ENCODE measurements at regions not wholly inside any gene's neighbourhood (a gene's known extent, or its start where the extent isn't known, plus 50 kb on each side); places are given as distances from the start of the nearest gene placed in this dataset.
A peak's percentile ranks its signal among the peaks of the same experiment; 100 is the strongest.

DNA sequence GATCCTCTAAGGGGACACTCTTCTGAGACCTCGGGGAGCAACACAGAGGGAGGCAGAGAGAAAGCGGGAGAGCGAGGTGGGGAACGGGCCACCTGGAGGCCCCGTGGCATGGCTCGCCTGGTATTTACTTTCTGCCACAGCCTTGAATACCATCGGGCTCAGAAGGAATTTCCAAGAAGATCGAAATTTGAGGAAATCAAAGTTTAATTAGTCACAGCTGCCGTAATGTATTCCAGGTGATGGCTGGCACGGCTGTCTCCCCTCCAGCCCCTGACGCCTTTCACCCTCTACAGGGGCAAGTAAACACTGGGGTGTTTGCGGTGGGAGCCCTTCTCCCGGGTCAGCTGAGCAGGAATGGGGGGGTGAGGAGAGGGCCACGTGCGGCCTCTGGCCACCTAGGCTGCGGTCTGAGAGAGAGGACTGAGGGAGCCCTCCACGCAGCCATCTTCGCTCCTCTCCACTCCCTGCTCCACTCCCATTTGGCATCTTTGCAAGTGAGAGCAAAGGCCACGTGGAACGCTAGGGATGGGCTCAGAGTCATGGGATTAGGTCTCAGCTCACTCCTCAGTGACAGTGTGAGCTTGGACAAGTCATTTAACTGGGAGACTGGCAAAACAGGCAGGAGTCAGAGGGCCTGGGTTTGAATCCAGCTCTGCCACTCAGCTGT, 125.2 kb downstream of the SYF2 start:
- DNase-seq (ENCODE audit: low read depth in 4 of 4, low spot score in 3 of 4) = no peak

- DNase-seq (ENCODE audit: low read depth in 4 of 4, low spot score in 3 of 4) = no peak
Measured at GRCh38 chr1:25106352-25106751, 126.0 kb downstream of the SYF2 start.

DNA sequence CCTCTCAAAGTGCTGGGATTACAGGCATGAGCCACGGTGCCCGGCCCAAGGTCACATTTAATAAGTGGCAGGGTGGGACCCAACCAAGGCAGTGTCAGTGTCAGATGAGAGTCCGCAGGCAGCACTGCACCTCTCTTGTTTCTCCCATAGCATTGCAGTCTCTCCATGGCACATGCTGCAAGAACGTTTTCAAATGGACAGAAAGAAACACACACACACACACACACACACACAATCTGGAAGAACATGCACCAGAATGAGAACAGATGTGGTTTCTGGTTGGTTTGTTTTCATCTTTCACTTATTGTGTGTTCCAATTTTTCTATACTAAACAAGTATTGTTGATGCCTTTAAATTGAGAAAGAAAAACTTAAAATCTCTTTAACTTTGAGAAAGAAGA, 126.5 kb downstream of the SYF2 start:
- DNase-seq (ENCODE audit: low read depth in 4 of 4, low spot score in 3 of 4) = no peak

- DNase-seq (ENCODE audit: low read depth in 4 of 4, low spot score in 3 of 4) = no peak
Measured at GRCh38 chr1:25104932-25105561, 127.3 kb downstream of the SYF2 start.

DNA sequence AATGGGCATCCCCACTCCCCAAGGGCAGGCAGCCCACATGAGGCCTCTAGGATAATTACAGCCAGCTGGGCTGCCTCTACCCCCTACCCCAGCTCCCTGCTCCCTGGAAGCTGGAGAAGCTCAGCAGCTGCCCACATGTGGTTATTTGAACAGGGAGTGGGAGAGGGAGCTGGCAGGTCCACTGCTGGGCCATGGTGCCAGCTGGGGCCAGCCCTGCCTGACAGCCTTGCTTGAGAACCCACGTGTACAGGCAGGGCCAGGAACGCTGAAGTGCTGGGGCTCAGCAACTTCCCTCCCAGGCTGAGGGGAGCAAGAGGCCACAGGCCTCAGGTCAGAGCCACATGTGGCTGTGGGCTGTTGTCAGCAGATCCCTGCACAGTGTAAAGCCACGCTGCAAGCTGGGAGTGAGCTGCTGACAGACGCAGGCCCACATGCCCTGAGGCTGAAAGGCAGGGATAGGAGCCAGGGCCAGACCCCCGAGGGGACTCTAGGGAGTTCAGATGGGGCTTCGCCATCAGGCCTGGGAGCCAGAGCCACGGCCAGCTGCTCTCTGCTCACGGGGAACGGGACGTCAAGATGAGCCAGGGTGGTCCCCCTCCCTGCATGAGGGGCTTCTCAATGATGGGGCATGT, 129.0 kb downstream of the SYF2 start:
- peak in 2 of 4 donors; percentile 8 to 11 for DNase-seq (ENCODE audit: low read depth in 4 of 4, low spot score in 3 of 4)

DNA sequence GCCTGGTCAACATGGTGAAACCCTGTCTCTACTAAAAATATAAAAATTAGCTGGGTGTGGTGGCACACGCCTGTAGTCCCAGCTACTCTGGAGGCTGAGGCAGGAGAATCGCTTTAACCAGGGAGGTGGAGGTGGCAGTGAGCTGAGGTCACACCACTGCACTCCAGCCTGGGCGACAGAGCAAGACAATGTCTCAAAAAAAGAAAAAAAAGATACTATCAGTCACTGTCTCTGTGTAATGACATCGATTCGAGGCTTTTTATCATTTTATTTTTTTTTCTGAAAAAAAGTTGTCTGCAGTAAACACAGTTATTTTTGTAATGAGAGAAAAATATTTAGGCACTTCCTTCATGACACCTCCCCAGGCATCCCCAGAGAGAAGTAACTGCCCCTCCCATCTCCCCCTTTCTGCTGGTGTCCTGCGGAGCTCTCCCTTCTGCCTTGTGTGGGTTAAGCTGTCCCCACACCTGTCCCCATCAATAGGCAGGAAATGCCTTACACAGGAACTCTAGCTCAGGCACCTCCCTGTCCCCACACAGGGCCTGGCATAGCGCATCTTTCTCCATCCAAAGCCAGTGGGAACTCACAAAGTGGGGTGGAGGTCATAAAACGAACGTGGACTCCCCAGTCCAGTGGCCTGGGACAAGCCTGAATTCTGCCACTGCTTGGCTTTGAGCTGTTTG, 132.0 kb downstream of the SYF2 start:
- no peak for DNase-seq (ENCODE audit: low read depth in 4 of 4, low spot score in 3 of 4)

- DNase-seq (ENCODE audit: low read depth in 4 of 4, low spot score in 3 of 4) = no peak
Measured at GRCh38 chr1:25099343-25099951, 132.9 kb downstream of the SYF2 start.

- DNase-seq (ENCODE audit: low read depth in 4 of 4, low spot score in 3 of 4) = no peak
Measured at GRCh38 chr1:25098717-25099116, 133.6 kb downstream of the SYF2 start.

GRCh38 chr1:25096307-25097150, 135.8 kb downstream of the SYF2 start:
- no peak for DNase-seq (ENCODE audit: low read depth in 4 of 4, low spot score in 3 of 4)

DNA sequence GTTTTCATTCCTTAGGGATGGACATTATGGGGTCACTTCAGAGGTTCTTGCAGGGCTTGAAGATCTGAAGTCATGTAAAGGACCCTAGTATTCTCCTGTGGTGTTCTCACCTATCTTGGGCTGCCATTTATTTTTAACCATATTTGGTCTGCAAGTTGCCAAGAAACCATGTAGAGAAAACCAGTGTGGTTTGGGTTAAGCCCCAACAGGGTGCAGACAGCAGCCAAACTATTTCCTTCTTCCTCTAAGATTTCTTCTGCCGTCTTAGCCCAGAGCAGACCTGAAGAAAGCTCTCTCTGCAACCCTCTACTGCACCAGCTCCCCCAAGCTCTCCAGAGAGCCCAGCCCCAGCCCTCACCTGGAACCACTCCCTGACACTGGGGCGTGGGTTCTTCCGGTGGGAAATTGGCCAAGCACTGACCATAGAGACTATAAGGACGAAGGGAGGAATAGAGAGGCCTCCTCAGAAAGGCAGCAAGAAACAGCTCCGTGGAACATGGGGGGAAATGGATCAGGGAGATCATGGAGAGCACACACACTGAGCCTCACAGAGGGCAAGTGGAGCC, 136.6 kb downstream of the SYF2 start:
- no peak for DNase-seq (ENCODE audit: low read depth in 4 of 4, low spot score in 3 of 4)

DNA sequence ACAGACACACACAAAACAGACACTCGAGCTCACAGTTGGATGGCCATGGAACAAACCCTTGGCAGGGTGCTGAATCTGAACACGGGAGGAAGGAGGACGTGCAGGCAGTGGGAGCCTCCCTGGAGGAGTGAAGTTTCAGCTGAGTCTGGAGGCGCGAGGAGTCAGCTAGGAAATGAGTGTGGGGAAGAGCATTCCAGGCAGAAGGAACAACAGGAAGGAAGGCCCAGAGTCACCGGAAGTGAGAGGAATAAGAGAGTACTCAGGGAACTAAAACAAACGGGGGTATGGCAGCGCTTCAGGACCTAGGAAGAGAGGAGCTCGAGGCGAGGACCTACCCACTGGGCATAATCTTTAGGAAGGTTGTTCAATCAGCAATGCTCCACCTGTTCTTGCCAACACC, 137.3 kb downstream of the SYF2 start:
- no peak for DNase-seq (ENCODE audit: low read depth in 4 of 4, low spot score in 3 of 4)

DNA sequence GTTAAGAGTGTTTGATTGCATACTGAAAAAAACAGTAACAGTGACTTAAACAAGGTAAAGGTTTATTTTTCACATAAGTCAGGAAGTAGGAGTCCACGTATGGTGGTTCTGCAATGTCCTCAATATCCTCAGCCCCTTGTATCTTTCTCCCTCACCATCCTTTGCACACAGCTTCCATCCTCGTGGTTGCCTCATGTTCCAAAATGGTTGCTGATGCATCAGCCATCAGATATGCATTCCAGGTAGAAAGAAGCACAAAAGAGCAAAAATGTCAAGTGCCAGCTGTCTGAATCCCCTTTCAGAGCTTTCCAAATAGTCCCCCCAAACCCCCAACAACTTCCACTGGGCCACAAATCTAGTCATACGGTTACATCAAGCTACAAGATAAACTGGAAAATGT, 138.1 kb downstream of the SYF2 start:
- DNase-seq (ENCODE audit: low read depth in 4 of 4, low spot score in 3 of 4) = no peak

DNA sequence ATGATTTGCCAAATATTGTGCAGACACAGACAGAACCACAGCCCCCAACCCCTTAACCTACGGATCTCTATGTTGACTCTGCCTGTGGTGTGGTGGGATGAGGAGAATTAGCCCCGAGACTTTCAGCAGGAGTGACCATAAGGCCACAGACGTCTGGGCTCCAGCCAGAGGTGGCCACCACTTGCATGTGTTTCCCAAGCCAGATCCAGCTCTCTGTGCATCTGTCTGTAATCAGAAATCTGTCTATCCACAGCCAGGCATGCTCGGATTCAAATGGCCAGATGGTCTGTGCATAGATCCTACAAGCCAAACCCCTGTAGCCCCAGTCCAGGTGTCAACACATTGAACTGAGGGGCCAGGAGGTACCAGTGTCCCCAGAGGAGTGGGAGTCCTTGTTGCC, 140.6 kb downstream of the SYF2 start:
- no peak for DNase-seq (ENCODE audit: low read depth in 4 of 4, low spot score in 3 of 4)

DNA sequence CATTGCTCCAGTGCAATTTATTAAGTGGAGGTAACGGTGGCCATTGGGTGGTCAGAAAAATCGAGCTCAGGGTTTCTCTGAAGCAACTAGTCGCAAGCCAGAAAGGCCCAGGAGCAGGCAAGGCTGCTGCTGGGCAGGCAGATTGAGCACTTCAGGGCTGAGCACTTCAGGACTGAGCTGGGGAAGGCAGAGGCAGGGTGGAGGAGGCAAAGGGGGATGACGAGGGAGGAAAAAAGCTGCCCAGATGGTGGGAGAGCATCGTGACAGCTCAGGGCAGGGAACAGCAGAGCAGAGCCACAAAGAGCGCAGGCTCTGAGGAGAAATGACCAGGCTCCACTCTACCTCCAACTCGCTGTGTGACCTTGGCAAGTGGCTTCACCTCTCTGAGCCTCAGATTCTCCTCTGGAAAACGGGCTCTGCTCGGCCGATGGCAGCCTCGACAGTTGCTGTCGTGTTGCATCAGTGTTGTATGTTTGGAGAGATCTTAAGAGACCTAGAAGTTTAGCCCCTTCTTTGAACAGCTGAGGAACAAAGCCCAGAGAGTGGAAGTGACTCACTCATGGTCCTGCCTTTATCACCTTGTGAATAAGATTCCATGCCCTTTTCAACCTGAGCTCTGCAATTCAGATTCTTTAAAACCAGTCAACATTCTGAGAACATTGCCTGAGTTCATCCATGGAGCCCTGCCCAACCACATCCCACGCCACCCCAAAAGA, 141.4 kb downstream of the SYF2 start:
- DNase-seq (ENCODE audit: low read depth in 4 of 4, low spot score in 3 of 4) = no peak

DNA sequence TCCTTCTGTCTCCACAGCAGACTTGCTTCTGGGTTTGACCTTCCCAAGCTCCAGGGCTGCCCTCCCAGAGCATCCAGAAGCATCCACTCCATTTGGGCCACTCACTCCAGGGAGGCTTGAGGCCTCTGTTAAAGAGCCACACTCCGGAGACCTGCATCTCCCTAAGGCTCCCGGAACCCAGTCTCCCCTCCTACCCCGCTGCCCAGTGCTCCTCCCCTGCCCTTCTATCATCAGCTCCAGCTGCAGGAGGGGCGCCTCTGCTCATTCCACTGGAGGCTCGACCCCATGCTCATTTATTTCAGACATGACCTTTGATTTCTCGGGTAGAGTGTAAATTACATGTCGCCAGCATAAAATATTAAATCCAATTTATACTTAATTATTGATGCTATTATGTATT, 142.5 kb downstream of the SYF2 start:
- no peak for DNase-seq (ENCODE audit: low read depth in 4 of 4, low spot score in 3 of 4)

DNA sequence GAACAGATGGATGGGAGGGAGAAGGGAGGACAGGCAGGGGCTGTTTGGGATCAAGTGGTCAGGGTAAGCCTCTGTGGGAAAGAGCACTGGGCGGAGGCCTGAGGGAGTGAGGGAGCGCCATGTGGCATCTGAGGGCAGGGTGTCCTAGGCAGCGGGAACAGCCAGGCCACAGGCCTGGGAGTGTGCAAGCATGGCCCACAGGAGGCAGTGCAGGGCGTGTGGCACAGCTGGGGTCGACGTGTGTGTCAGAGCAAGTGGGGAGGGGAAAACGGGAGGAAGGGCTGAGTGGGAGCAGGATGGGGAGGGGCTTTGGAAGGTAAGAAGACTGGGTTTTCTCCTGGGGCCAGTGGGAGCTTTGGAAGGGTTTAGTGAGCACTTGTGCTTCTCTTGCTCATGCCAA, 143.4 kb downstream of the SYF2 start:
- no peak for DNase-seq (ENCODE audit: low read depth in 4 of 4, low spot score in 3 of 4)

GRCh38 chr1:25088180-25088701, 144.1 kb downstream of the SYF2 start:
- no peak for DNase-seq (ENCODE audit: low read depth in 4 of 4, low spot score in 3 of 4)

- DNase-seq (ENCODE audit: low read depth in 4 of 4, low spot score in 3 of 4) = no peak
Measured at GRCh38 chr1:25086518-25087079, 145.7 kb downstream of the SYF2 start.

DNA sequence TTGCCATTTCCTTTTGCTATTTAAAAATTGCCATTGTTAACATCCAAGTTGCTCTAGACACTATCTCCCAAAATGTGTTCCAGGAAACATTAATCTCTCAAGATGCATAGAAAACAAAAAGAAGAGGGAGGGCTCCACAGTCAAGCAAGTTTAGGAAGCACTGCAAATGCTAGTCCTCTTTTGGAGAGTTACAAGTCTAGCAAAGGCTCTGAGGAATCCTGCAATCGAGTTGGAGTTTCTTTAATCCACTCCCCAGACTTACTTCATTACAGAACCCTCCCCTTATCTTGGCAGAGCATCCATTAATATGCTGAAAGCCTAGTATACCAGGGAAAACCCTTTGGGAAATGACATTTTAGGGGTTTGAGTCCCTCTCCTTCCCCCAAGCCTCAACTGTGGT, 147.9 kb downstream of the SYF2 start:
- no peak for DNase-seq (ENCODE audit: low read depth in 4 of 4, low spot score in 3 of 4)

Measured in right renal pelvis (tissue), 4 donors.